ENCODE measurements at regions not wholly inside any gene's neighbourhood (a gene's known extent, or its start where the extent isn't known, plus 50 kb on each side); places are given as distances from the start of the nearest gene placed in this dataset.
"Not testable (repeated sequence)": the region's sequence is repeated elsewhere in the genome, so short reads cannot be mapped to it uniquely, and the experiment has no call there.

DNA sequence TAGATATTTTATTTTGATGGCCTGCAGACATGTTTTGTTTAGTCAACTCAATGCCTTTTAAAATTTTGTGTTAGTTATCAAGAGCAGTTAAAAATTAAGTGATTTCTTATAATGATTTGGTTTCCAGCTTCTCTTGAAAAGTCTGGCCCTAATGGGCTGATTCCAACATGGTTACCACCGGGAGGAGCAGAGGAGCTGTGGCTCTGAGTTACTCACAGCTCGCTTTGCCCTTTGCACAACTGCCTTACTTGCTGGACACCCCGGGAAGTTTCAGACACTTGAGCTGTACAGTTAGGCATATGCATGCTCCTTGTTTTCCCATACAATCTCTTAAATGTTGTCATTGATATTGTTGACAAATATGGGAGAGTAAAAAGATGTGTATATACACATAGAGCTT is 173.1 kb upstream of the MMS22L start:
- no peak for DNase-seq

DNA sequence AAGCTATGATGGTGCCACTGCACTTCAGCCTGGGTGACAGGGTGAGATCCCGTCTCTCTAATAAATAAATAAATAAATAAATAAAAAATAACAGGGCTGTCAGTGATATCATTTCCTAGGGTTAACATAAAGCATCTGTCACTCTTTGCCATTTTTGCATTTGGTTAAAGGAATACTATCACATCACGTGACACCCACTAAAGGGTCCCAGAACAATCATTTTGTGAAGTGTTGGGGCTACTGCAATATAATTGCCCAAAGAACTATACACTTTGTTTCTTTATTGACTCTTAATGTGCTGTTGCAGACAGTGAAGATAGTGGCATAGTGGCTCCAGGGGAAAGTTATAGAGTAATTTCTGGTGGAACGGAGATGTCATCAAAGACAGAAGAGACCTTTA is 176.5 kb upstream of the MMS22L start:
- DNase-seq, result no peak

DNA sequence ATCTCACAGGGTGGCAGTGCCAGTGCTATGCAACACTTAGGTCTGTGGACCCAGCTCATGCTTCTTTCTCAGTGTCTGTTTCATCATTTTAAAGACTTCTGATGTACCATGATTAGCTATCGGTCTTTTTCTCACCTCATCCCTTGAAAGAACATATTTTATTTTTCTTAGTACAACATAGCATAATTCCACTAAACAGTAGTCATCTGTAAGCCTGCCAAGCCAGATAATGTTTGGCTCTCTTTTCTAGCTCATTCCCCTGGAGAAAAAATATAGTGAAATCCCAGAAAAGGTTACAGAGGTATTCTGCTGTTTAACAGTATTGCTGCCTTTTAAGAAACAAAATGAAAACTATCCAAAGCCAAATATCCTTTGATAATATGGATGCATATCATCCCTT is 177.0 kb upstream of the MMS22L start:
- DNase-seq, result no peak

DNA sequence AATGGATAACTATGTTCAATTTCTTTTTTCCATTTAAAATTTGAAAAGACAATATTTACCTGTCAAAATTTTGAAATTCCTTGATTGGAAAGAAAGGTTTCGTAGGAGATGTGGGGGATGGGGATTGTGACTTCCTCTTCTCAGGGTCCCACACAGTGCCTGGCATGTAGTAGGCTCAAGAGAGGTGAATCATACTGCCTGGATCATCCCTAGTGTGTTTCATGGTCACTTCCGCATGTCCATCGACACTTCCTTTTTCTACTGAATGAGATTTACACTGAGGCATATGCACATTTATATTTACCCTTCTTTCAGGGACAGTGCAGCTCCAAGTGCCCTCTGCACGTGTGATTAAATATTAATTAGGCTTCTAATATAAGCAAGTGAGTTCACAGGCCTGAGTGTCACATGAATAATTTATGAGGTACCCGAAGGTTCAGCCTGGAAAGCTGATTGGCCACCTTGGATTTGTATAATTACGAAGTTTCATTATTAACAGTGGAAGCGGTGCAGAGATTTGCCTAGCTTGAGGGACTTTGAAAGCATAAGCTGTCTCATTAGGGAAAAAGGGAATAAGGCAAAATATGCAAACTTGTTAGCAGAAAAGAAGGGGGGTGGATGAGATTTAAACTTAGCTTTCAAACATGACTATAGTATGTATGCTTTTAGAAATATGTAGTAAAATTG is 177.5 kb upstream of the MMS22L start:
- DNase-seq, result peak; percentile 34

DNA sequence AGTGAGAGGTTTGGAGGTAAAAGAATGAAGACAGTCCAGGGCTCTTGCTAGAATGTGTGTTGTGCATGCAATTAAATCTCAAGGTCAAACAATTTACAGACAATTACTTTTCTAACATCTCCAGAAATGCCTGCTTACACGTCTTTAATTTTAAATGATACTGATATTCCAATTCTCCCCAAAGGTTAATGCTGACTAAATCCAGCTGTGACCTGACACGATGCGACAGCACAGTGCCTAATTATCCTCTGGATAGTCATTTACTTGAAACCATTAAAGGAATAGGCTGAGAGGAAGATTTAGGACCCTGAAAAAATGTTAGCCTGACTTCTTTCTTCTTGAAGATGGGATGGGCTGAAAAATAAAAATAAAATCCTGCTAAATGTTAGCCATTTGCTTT is 178.2 kb upstream of the MMS22L start:
- DNase-seq, result no peak

DNA sequence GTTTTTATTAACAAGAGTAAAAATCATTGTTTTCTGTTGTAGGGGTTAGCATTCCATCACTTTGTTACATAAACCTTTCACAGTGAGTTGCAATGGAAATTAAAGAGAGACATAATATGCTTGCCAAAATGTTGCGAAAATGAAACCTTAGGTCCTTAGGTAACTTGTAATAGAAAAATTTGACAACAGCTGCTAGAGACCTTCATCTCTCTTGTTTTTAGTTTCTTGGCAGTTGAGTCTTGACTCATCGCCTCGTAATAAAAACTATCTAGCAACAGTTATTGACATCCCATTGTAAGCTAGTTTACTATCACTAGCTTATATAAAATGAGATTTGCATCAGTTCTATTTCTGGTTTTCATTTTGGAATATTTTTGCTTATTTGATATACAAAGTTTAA is 179.0 kb upstream of the MMS22L start:
- no peak for DNase-seq

DNA sequence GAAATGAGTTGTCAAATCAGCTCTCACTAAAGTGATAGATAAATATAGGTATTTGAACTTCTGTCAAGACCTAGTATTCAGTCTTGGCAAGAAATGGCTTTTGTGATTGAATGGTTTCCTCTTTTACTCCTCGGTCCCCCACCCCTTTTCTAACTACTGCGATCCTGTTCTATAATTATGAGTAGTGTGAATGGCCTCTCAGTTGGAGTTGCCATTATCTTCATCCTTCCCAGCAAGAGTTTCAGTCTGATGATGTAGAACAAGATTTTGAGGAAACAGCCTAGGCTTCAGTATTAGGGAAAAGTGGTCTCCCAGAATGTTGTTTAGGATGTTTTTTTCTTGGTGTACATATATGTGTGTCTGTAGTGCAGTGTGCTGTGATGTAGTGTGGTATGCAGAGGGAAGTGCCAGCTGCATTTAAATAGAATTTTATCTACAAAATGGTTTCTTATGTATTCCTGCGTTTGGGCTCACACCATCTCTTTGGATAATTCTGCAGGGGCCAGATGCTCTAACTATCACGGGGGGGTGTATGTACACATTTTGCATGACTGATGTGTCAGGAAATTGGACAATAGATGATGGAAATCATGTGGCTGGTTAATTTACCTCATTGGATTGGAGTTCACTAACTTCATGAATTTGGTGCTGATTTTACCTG is 180.1 kb upstream of the MMS22L start:
- no peak for DNase-seq

DNA sequence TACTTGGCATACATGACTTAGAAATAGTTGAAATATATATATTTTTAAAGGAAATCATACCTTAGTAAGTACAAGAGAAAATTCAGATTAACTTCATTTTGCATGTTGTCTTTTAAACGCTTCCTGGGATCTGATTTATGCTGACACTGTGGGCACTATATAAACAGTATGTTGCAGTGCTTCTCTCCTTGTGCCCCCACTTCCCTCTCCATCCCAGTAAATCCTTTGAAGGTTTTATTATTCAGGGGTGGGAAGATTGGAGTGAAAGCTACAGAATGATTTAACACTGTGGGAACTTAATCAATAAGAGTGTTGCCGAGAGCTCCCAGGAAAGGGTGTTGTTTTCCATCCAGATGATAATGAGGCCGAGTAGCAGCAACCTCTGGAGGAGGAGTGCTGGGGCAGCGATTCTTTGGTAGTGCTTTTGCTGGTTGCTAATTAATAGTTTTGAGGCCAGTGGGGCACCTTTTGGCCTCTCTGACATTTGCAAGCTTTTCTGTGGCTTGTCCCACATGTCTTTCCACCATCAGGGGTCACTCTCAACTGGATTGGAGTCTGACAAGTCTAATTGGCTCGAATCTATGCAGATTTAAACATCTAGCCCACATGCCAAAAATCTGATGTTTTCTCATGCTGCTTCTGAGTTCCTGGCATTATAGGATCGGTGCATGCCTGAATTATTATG is 183.0 kb upstream of the MMS22L start:
- no peak for DNase-seq

DNA sequence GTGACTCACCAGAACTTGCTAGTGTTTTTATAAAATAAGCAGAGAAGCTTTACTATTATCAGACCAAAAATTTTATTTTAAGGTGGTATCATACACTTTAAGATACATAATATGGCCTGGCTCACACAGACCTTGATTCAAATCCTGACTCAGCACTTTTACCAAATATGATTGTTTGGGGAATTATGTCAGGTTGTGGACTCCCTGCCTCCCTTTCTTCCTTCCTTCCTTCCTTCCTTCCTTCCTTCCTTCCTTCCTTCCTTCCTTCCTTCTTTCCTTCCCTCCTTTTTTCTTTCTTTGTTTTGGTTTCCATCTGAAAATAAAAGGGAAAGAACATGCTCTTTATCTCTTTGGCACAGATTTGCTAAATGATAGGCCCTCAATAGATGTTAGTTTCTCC is 186.0 kb upstream of the MMS22L start:
- DNase-seq, result no peak

DNA sequence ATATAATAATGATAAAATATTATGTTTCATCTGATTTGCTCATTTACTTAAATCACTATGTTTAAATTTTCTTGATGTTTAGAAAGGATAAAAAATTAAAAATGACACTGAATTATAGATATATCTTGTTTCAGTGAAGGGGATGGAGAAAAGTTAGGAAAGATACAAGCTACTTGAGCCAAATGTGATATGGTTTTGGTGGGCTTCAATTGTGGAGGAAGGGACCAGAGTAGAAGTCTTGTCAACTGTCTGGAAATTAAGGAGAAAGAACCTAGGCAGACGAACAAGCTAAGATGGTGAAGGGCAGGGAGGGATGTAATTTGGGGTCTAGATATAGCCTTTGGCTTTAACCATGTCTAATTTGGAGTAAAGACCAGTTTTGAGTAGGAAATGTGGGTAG is 186.4 kb upstream of the MMS22L start:
- DNase-seq, result no peak

DNA sequence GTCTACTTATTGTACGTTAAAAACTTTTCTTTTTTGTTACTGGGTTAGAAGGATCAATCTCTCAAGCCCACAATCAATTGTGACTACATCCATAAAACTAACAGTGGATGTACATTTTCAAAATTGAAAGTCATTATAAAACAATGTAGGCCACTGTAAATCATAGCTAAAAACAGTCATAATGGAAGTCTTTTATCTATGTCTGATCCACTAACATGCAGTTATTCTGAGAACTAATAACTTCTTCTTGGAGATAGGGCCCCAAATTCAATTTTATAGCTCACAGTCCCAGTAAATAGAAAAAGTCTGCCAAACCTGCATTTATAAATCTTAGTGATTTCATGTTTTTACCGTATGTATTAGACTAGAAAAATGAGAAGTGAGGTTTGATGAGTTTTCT is 187.3 kb upstream of the MMS22L start:
- no peak for DNase-seq

DNA sequence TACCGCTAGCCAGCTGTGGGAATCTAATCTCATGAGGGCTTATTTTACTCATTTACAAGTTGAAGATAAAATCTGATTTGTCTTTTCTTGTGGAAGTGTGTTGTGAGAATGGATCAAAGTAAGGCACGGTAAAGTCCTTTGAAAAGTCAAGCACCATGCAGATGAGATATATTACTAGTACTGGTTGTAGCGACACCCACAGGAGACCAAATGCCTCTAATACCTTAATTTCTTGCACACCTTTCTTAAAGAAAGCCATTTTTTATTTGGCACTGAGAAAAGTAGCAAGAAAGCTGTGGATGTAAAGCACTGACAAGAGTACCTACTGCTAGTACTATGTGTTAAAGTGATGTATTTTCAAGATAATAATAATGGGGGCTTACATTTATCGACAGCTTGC is 191.0 kb upstream of the MMS22L start:
- no peak for DNase-seq

DNA sequence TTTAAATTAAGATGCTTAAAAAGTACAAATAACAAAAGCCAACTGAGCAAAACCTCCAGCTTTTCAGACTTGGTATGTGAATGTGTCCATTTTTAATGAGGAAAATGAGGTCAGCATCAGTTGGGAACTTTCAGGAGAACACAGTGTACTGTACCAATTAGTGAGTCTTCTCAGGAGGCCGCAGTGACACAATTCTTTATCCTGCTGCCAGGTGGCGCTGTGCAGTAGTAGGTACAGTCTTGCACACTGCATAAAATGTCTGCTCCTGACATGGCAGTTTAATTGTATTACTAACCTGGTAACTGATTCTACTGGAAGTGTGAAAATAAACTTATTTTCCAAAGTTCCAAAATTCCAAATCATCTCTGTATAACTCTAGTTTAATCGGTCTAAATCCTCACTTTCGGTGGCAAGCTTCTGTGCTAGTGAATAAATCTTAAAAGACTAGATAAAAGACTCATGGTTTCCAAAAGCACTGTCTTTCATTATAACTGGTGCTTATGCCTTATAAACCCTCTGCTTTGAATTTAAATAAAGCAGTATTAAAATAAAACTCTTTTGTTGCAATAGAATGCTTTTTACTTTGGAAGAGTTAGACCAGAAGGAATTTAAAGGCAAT is 214.8 kb upstream of the MMS22L start:
- DNase-seq, result peak; percentile 65

DNA sequence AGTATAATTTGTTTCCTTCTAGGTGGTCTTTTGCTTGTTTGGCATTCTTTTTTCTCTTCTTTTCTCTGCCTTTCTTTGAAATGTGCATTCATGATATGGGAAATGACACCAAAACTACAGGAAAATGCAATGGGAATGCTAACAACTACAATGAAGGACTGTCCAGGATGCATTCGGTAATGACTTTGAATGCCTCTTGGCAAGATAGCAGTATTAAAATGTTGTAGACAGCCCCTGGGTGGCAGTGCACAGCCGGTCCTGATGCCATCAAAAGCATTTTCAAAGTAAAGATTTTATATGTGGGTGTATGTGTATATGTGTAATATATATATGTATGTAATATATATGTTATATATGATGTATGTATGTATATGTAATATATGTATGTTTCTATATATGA is 218.8 kb upstream of the MMS22L start:
- no peak for DNase-seq

DNA sequence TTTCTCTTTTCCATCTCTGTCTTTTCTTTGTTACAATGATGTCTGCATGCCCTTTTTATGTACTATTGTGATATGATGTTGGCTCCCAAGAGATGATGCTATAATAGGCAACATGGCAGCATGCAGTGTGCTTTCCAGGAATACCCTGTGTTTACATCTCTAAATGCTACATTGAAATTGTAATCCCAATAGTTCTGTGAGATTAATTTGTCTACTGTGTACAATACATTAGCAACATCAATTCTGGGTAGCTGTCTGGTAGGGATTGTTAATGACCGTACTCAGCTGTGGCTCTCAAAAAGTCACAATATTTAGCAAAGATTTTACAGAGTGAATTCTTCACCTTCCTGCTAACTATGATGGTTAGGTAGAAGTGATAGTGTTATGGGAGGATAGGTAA is 225.6 kb upstream of the MMS22L start:
- no peak for DNase-seq

DNA sequence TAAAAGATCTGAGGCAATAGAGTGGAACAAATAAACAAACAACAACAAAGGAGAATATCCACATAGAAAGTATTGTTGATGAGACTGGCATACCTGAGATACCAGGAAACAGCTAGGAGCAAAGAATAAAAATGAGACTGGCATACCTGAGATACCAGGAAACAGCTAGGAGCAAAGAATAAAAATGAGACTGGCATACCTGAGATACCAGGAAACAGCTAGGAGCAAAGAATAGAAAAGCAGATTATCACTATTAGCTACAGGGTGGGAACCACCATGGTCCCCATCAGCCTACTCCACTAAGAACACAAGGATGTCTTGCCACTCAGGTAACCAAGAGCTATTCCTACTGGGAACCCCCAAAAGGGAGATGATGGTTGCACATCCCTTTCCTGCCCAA is 230.2 kb upstream of the MMS22L start:
- not testable (repeated sequence) for DNase-seq

DNA sequence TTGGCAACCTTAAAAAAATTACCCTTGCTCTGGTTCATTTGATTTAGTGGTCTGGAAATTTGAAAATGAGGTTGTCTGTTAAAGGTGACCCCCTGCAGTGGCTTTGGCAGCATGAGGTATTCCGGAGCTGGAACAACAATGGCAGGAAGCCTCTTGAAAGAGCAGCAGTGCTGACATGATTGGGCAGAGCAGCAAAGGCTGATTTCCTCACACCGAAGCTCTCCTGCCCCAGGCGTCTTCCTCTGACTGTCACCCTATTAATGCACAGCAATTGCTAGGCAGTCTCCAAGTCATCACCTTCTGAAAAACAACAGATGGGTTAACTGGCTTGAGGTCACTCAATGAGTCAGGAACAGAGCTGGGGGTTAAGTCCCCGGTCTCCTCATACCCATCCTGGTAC is 241.8 kb upstream of the MMS22L start:
- no peak for DNase-seq

DNA sequence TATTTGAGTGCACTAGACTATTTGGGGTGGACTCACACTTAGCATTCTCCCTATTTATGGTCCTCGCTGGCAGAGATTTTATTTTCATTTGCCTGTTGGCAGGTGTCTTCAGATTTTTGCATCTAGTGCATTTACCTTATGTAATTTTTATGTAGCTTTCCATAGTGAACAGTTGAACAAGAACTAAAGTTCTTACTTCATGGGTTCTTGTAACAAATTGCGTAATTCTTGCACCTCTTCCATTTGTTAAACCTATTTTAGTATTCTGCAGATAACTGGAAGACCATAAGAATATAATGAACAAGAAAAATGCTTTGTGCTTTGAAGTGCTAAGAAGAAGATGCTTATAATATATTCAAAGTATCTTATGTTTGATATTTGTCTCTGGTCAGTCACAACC is 252.8 kb upstream of the MMS22L start:
- no peak for DNase-seq

DNA sequence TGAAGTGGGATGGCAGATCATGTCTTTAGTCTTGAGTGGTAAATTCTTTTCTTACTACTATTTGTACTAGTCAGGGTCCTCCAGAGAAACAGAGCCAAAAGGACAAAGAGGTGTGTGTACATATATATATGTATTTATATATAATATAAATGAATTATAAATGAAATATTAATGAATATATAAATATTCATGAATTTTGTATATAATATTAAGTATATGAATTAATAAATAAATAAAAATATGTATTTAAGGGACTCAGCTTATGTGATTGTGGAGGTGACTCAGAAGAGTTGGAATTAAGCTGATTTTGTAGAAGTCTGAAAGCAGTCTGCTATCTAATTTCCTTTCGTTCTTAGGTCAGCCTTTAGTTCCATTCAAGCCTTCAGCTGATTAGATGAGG is 265.3 kb upstream of the MMS22L start:
- no peak for DNase-seq

DNA sequence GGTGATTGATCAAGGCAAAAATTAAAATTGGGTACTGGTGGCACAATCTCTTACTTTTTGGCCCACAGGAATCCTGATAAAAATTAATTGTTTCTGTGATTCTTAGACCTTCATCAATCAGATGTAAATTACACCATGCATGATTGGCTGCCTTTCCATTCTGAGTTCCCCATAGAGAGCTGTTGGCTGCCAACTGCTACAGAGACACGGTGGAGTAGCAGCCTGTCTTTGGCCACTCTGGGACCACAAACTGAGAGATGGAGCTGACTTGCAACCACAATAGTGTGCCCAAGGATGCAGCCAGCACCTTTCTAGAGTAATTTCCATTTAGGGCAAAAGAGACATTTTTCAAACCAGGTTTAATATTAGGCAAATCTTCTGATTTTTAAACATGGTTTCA is 274.3 kb upstream of the MMS22L start:
- no peak for DNase-seq

DNA sequence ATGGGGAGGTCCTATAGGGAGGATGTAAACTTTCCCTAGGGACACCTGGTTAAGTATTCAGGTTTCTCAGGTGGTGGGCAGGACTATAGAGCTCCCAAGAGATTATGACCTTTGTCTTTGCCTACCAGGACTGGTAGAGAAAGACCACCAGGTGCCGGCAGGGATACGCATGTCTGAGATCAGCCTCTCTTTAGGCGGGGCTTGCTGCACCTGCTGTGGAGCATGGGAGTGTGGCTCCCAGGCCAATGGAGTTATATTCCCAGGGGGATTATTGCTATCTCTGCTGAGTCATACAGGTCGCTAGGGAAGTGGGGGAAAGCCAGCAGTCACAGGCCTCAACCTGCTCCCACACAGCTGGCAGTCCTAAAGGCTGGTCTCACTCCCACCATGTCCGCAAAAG is 280.5 kb upstream of the MMS22L start:
- no peak for DNase-seq

DNA sequence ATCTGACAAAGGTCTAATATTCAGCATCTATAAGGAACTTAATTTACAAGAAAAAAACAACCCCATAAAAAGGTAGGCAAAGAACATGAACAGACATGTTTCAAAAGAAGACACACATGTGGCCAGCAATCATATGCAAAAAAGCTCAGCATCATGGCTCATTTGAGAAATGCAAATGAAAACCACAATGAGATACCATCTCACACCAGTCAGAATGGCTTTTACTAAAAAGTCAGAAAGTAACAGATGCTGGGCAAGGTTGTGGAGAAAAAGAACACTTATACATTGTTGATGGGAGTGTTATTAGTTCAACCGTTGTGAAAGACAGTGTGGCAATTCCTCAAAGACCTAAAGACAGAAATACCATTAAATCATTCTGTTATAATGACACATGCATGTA is 289.9 kb upstream of the MMS22L start:
- no peak for DNase-seq

DNA sequence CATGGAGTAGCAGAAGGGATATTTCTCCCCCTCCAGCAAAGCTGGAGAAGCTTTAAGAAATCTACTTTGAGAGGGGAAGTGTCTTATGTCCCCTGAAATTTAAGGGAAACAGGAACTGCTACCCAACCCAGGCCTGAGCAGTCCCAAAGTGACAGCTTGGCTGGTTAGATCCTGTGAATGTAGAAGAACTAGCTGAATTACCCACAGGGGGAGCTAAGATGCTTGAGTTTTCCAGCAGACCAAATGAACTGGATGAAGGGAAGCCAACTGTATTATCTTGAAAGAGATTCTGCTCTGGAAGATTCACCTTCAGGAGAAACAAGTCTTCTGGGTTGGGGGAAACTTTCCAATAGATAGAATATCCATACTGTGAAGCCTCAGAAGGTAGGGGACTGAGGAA is 303.3 kb upstream of the MMS22L start:
- DNase-seq, result no peak

DNA sequence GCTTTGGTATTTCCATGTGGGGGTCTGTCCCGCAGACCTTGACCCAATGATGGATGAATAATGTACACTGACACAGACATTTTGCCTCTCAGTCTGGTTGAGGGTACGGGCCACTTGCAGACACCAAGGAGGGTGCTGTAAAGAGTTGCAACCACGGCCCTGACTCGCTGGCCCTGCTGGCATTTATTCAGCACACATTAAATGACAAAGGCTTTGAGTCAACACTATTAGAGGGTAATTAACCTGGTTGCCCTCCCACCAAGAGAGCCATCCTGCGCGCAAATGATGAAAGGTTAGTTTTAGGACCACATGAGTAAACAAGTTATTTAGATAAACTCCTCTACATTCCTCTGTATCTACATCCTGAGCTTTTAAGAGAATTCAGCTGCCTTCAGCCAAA is 308.9 kb upstream of the MMS22L start:
- DNase-seq, result no peak
